Uterus (tissue), 3 donors: ENCODE measurements at regions not wholly inside any gene's neighbourhood (a gene's known extent, or its start where the extent isn't known, plus 50 kb on each side); places are given as distances from the start of the nearest gene placed in this dataset.

ENCODE experiments used
- DNase-seq, 2 donors: peaks; one replicate each; pipeline ENCODE4 v3.0.0-alpha.2; 2019 to 2020
- H3K27ac ChIP-seq, 2 donors: fragments of 200-600 bp; sonication (generic); 1 replicate in 1 of 2; 2 replicates in 1 of 2; pipeline ENCODE4 v1.5.1; 2016 to 2018
- H3K27me3 ChIP-seq, 2 donors: fragments of 200-600 bp; sonication (generic); one replicate each; pipeline ENCODE4 v1.5.1; 2018 to 2019; ENCODE audit warnings: control low read depth in 1 of 2
- H3K36me3 ChIP-seq, 2 donors: fragments of 200-600 bp; sonication (generic); one replicate each; pipeline ENCODE4 v1.5.1; 2019; ENCODE audit warnings: control low read depth in 1 of 2
- H3K4me1 ChIP-seq, 2 donors: fragments of 200-600 bp; sonication (generic); one replicate each; pipeline ENCODE4 v1.5.1; 2018 to 2019; ENCODE audit warnings: control low read depth in 1 of 2
- H3K4me3 ChIP-seq, 2 donors: fragments of 200-600 bp; sonication (generic); 1 replicate in 1 of 2; 2 replicates in 1 of 2; pipeline ENCODE4 v1.5.1; 2018 to 2019; ENCODE audit warnings: mild to moderate bottlenecking in 1 of 2
- H3K9me3 ChIP-seq, 2 donors: fragments of 200-600 bp; sonication (generic); one replicate each; pipeline ENCODE4 v1.5.1; 2019; ENCODE audit warnings: control low read depth in 1 of 2
- POLR2A ChIP-seq, 2 donors: fragments of 450-650 bp; IDR thresholded peaks; one replicate each; pipeline ENCODE4 v1.6.1; 2016; ENCODE audit warnings: antibody characterized with exemption in 2 of 2, mild to moderate bottlenecking in 1 of 2, moderate library complexity in 1 of 2
- intact Hi-C: fragments of 100-400 bp; cut with DNase I; formaldehyde crosslinking; loops from one replicate; pipeline ENCODE4 v1.15.1; 2023; ENCODE audit warnings: low total_unique reads
- TF ChIP-seq, protein P1 (sequence below), 4 experiments: fragments of 200-600 bp in 2 of 4; fragments of 450-650 bp in 2 of 4; sonication (generic) in 2 of 4; IDR thresholded peaks; one replicate each; pipeline ENCODE4 v1.5.1; 2016 to 2019; ENCODE audit warnings: antibody characterized with exemption in 4 of 4, mild to moderate bottlenecking in 2 of 4, moderate library complexity in 1 of 4
- donor health status: DM: yes; HTN: yes; CAD: no.

DNA sequence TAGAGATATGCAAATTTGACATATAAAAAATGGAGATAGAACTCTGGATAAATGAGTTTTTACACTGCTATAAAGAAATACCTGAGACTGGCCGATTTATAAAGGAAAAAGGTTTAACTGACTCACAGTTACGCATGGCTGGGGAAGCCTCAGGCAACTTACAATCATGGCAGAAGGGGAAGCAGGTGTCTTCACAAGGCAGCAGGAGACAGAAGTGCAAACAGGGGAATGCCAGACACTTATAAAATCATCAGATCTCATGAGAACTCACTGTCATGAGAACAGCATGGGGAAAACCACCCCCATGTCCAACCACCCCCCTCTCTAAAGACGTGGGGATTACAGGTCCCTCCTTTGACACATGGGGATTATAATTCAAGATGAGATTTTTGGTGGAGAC lies 1540.2 kb upstream of the SLC39A10 start:
- intact Hi-C loops = no loop called here
- Histone ChIP-seq H3K27ac (no peak overlapping the region), H3K9me3 (no peaks in the 10 kb centered on the region), H3K36me3 (no peaks in the 10 kb centered on the region), H3K27me3 (no peaks in the 10 kb centered on the region), H3K4me1 (no peaks in the 10 kb centered on the region), H3K4me3 (no peak overlapping the region)
- TF ChIP-seq, protein P1, sequence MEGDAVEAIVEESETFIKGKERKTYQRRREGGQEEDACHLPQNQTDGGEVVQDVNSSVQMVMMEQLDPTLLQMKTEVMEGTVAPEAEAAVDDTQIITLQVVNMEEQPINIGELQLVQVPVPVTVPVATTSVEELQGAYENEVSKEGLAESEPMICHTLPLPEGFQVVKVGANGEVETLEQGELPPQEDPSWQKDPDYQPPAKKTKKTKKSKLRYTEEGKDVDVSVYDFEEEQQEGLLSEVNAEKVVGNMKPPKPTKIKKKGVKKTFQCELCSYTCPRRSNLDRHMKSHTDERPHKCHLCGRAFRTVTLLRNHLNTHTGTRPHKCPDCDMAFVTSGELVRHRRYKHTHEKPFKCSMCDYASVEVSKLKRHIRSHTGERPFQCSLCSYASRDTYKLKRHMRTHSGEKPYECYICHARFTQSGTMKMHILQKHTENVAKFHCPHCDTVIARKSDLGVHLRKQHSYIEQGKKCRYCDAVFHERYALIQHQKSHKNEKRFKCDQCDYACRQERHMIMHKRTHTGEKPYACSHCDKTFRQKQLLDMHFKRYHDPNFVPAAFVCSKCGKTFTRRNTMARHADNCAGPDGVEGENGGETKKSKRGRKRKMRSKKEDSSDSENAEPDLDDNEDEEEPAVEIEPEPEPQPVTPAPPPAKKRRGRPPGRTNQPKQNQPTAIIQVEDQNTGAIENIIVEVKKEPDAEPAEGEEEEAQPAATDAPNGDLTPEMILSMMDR (IDR thresholded peaks at IDR 0.05) = no peak
- no peak for TF ChIP-seq POLR2A (IDR thresholded peaks at IDR 0.05)
- DNase-seq = no peak

DNA sequence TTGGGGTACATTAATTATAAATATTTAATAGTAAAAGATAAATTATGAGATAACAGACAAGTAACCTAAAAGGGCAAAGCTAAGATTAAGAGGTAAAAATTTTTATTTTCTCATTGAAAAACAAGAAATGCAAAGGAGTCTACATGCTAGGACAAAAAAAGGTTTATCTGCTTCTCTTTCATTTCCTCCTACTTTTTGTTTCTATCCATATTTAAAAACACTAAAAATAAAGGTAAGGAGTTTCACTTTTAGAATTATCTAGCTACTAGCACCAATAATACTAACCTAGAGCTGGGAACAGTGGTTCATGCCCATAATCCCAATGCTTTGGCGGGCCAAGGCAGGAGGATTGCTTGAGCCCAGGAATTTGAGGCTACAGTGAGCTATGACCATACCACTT lies 1551.7 kb upstream of the SLC39A10 start:
- no peaks in the 10 kb centered on the region for H3K27me3 ChIP-seq
- no peak overlapping the region for H3K27ac ChIP-seq
- H3K4me3 ChIP-seq = no peak overlapping the region
- no peak for TF ChIP-seq POLR2A (IDR thresholded peaks at IDR 0.05)
- TF ChIP-seq, protein P1 (IDR thresholded peaks at IDR 0.05) = no peak
- no peaks in the 10 kb centered on the region for H3K4me1 ChIP-seq
- intact Hi-C loops = no loop called here
- no peak for DNase-seq
- H3K9me3 ChIP-seq = no peaks in the 10 kb centered on the region
- H3K36me3 ChIP-seq = no peaks in the 10 kb centered on the region

GRCh38 chr2:194104687-194105086 lies 1552.3 kb upstream of the SLC39A10 start:
- TF ChIP-seq, protein P1 (IDR thresholded peaks at IDR 0.05) = no peak
- TF ChIP-seq POLR2A (IDR thresholded peaks at IDR 0.05) = no peak
- intact Hi-C loops = no loop called here
- no peaks in the 10 kb centered on the region for H3K9me3 ChIP-seq
- DNase-seq = no peak
- H3K4me3 ChIP-seq = no peak overlapping the region
- H3K36me3 ChIP-seq = no peaks in the 10 kb centered on the region
- no peaks in the 10 kb centered on the region for H3K27me3 ChIP-seq
- no peak overlapping the region for H3K27ac ChIP-seq
- no peaks in the 10 kb centered on the region for H3K4me1 ChIP-seq

DNA sequence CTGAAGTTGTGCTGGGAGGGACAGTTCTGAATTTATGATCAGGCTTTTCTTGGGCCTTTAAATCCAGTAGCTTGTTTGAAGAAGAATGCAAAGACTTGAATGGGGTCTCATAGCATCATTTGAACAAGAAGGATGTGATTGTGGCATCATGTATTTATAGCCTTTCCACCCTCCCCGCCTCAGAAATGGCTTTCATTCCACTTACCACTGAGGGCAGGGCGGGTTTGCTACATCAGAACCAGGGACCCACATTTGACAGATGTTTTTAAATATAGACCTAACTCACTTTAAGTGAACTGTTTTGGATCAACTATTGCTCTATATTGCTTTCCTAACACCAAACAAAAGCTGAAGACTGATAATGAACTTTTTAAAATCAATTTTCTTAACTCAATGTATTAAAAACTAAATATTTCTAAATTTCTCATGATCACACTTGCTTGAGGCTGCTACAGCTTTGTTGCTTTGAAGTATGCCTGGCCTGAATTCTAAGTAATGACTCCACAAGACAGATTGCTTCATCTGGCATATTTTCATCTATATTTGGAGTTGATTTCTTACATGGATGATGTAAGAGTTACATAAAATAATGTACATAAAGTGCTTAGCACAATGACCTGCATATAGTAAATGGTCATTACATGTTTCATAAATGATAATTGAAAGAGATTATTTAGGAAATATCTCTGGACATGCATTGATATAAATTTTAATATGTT lies 1552.9 kb upstream of the SLC39A10 start:
- Histone ChIP-seq H3K4me3 (no peak overlapping the region), H3K4me1 (no peaks in the 10 kb centered on the region), H3K36me3 (no peaks in the 10 kb centered on the region), H3K27ac (no peak overlapping the region), H3K9me3 (no peaks in the 10 kb centered on the region), H3K27me3 (no peaks in the 10 kb centered on the region)
- DNase-seq = no peak
- intact Hi-C loops = no loop called here
- TF ChIP-seq, protein P1 (IDR thresholded peaks at IDR 0.05) = no peak
- TF ChIP-seq POLR2A (IDR thresholded peaks at IDR 0.05) = no peak

GRCh38 chr2:194102546-194102945 lies 1554.5 kb upstream of the SLC39A10 start:
- no peaks in the 10 kb centered on the region for H3K9me3 ChIP-seq
- DNase-seq = no peak
- no peaks in the 10 kb centered on the region for H3K27me3 ChIP-seq
- no peak overlapping the region for H3K4me3 ChIP-seq
- intact Hi-C loops = no loop called here
- H3K27ac ChIP-seq = no peak overlapping the region
- H3K36me3 ChIP-seq = no peaks in the 10 kb centered on the region
- no peaks in the 10 kb centered on the region for H3K4me1 ChIP-seq
- TF ChIP-seq POLR2A (IDR thresholded peaks at IDR 0.05) = no peak
- TF ChIP-seq, protein P1 (IDR thresholded peaks at IDR 0.05) = no peak
